NCI-H187 (cell line): ENCODE measurements at regions not wholly inside any gene's neighbourhood (a gene's known extent, or its start where the extent isn't known, plus 50 kb on each side); places are given as distances from the start of the nearest gene placed in this dataset.

Source experiments
- DNase-seq, 2 experiments: peaks; one replicate each; lab custom pipeline; 2025; lab: John Stamatoyannopoulos, UW

GRCh38 chr10:28783087-28783486, 105.8 kb downstream of the BAMBI start:
- DNase-seq: no peak

- DNase-seq: no peak
Observed at GRCh38 chr10:28785018-28785417, 107.7 kb downstream of the BAMBI start.

GRCh38 chr10:28788252-28788651, 110.9 kb downstream of the BAMBI start:
- DNase-seq: no peak

DNA sequence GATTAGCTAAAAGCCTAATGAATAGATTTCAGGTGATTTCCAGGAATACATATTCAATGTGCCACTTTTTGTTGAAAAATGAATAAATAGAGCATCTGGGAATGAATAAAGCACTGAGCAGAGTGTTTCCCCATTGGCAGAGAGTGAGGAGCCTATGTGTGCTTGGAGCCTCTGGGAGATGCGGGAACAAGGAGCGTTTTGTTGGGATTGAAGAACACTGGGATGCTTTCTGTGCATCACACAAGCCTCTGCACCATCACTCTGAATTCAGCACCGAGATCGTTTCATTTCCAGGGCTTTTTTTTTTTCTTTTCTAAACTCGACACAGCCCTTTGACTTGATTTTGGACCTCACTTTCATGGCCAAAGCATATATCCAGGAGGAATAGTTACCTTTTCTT, 111.4 kb downstream of the BAMBI start:
- DNase-seq: no peak

GRCh38 chr10:28790146-28790545, 112.8 kb downstream of the BAMBI start:
- no peak for DNase-seq

GRCh38 chr10:28793482-28793881, 116.2 kb downstream of the BAMBI start:
- no peak for DNase-seq

- DNase-seq: no peak
Observed at GRCh38 chr10:28794986-28795385, 117.7 kb downstream of the BAMBI start.

- DNase-seq: no peak
Observed at GRCh38 chr10:28796606-28797512, 119.5 kb downstream of the BAMBI start.

DNA sequence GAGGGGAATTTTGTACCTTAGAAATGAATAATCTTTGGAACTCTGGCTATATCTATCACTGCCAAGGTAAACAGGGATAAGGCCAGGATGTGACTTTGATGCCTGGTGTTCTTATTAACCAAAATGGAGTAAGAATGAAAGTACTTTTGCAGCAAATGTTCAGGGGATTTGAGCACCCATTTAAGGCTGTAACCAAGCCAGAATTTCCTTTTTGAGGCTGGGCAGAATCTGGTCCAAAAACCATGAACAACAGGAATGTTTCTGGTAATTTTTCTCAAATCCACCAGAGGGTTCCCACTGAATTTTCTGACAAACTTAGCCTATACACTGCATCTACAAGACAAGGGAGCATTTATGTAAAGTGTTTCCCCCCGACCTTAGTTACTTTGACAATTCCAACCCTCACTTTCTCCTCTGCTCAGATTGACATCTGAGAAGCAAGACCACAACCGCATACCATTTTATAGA, 120.6 kb downstream of the BAMBI start:
- no peak for DNase-seq

- no peak for DNase-seq
Observed at GRCh38 chr10:28798428-28798955, 121.2 kb downstream of the BAMBI start.

DNA sequence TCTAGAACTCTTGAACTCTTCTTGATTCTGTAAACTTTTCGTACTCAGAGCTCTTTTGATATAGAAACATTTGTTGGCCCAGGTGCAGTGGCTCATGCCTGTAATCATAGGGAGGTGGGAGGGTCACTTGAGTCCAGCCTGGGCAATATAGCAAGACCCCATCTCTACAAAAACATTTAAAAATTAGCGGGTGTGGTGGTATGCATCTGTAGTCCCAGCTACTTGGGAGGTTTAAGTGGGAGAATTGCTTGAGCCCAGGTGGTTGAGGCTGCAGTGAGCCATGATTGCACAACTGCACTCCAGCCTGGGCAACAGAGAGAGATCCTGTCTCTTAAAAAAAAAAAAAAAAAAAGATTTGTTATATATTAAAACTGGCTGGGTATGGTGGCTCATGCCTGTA, 121.6 kb downstream of the BAMBI start:
- DNase-seq: no peak

GRCh38 chr10:28800144-28800543, 122.8 kb downstream of the BAMBI start:
- DNase-seq: no peak

DNA sequence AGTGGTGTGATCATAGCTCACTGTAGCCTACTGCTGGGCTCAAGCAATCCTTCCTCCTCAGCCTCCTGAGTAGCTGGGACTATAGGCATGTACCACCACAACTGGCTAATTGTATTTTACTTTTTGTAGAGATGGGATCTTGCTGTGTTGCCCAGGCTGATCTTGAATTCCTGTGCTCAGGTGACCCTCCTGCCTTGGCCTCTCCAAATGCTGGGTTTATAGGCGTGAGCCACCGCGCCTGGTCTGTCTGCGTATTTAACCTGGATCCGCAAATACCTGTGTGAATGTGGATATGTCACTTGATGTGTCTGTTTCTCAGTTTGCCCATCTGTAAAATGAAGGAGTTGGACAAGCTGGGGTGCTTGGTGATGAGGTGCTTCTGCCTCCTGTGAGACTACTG, 123.9 kb downstream of the BAMBI start:
- no peak for DNase-seq

DNA sequence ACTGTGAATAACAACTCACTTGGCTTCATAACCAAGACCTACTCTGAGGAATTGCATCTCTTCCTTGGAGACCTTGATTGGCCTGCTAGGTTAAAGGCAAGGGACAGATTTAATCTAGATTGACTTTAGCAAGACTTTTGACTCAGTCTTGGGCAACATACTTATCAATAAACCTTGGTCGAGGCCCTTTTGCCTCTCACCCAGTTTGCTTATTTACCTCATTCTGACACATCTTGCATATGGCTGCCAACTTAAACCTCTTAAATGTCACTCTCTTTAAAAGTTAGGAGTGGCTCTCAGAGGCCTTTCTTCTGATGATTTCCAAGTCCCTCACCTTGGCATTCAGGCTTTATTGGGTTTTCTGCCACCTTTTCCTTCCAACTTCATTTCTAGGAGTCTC, 124.5 kb downstream of the BAMBI start:
- DNase-seq: no peak

- no peak for DNase-seq
Observed at GRCh38 chr10:28805390-28805789, 128.1 kb downstream of the BAMBI start.

GRCh38 chr10:28806488-28806941, 129.2 kb downstream of the BAMBI start:
- DNase-seq: no peak

- DNase-seq: no peak
Observed at GRCh38 chr10:28806951-28807759, 129.8 kb downstream of the BAMBI start.

DNA sequence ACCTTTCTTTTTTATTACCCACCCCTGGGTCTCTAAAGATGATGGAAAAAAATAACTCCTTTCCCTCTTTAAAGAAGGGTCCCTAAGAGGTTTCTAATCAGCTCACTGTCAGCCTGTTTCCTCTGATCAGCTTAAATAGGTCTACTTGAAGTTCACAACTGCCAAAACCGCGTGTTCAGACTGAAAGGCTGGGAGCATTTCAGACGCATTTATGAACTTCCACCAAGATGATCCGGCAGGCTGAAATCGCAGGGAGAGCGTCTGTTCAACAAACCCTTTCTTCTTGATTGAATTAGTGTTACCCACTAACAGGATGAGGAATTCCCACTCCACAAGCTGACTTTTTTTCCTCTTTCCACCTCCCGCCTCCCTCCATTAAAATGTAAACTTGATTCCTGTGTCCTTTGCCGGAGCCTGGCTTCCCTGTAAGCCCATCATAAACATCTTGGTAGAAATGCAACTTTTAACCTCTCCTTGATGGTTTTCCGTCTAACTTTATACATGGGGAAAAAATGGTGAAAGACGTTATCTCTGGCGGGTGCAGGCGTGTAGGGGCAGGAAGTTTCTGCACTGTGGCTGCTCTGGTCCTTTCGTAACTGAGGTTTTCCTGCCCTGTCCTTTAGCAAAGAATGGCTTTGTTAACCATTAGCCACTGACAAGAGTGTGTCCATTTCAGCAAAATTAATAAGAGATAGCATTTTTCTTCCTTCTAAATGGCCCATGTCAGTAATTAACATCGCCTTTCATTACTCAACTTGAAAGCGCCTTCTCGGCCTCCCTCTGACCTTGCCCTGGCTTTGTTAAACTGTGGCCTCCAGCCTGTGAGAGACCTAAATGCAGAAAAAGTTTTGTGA, 130.7 kb downstream of the BAMBI start:
- DNase-seq: no peak

DNA sequence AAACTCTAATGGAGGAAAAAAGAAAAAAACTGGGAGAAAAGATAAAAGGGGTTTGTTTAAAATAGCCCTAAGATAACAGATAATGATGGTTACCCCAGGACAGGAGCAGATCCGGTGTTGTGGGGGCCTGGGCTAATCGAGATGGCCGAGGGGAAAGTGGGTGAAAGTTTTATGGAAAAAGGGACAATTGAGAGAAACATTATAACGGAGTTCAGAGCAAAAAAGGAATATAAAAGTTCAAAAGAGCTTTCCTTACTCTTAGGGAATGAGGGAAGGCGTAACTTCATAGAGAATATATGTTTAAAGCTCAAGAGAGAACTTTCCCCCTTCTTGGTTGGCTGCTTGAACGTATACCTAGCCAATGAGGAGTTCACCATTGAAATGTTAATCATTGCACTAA, 131.4 kb downstream of the BAMBI start:
- DNase-seq: no peak

DNA sequence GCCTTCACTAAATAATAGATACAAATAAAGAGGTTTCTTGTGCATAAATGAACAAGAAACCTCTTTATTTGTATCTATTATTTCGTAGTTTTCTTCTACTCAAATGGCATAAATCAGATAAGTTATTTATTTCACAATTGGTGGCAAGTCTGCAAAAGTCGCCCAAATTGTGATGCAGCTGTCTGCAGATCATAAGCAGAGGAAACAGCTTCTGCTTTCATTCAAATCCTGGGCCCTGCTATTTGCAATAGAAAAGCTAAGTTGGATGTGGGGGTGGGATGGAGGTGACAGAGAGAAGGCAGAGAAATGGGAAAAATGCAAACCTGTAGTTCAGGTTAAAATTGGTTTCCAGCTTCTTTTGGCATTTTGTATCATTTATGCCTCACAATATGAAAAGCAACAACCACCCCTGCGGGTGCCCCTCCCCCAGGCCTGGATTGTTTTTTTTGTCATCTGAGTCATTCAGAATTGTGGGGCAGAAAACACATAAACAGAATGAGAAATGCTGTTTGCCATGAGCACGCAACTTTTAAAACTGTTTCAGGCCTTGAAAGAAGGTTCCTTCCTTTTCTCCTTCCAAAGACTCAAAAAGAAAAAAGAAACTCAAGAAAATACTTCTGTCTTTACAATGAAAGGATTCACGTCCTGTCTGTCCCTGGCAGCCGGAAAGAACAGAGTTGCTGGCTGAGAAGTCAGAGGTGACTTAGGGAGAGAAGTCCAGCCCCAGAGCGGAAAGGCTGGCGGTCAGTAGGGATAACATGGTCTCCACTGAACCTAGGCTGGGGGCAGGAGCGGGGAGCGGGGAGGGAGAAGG, 132.9 kb downstream of the BAMBI start:
- DNase-seq: no peak
